HG03442 (cell line): ENCODE measurements at regions not wholly inside any gene's neighbourhood (a gene's known extent, or its start where the extent isn't known, plus 50 kb on each side); places are given as distances from the start of the nearest gene placed in this dataset.
A peak's percentile ranks its signal among the peaks of the same experiment; 100 is the strongest.
"Not testable (repeated sequence)": the region's sequence is repeated elsewhere in the genome, so short reads cannot be mapped to it uniquely, and the experiment has no call there.

Experiments
- ATAC-seq: cut with Tn5 transposase; IDR thresholded peaks from one replicate; pipeline ENCODE4 v1.9.1; 2021; ENCODE audit warnings: mild to moderate bottlenecking, moderate library complexity; ENCODE audit not compliant: unreplicated experiment

GRCh38 chr1:69055194-69055593, 512.5 kb upstream of the LRRC7 start:
- ATAC-seq: peak; percentile 85

- no peak for ATAC-seq
Observed at GRCh38 chr1:69058454-69058853, 509.3 kb upstream of the LRRC7 start.

- peak; percentile 53 for ATAC-seq
Observed at GRCh38 chr1:69070660-69071373, 496.9 kb upstream of the LRRC7 start.

GRCh38 chr1:69073176-69073575, 494.5 kb upstream of the LRRC7 start:
- ATAC-seq: no peak

GRCh38 chr1:69076631-69077030, 491.1 kb upstream of the LRRC7 start:
- no peak for ATAC-seq

- no peak for ATAC-seq
Observed at GRCh38 chr1:69077198-69077597, 490.5 kb upstream of the LRRC7 start.

GRCh38 chr1:69077633-69078032, 490.1 kb upstream of the LRRC7 start:
- no peak for ATAC-seq

- no peak for ATAC-seq
Observed at GRCh38 chr1:69081668-69082067, 486.1 kb upstream of the LRRC7 start.

- no peak for ATAC-seq
Observed at GRCh38 chr1:69082312-69082711, 485.4 kb upstream of the LRRC7 start.

GRCh38 chr1:69086148-69086547, 481.6 kb upstream of the LRRC7 start:
- ATAC-seq: no peak

- ATAC-seq: no peak
Observed at GRCh38 chr1:69088571-69088970, 479.2 kb upstream of the LRRC7 start.

- no peak for ATAC-seq
Observed at GRCh38 chr1:69090170-69090569, 477.6 kb upstream of the LRRC7 start.

- no peak for ATAC-seq
Observed at GRCh38 chr1:69090752-69091151, 477.0 kb upstream of the LRRC7 start.

GRCh38 chr1:69102058-69102457, 465.7 kb upstream of the LRRC7 start:
- not testable (repeated sequence) for ATAC-seq

GRCh38 chr1:69103213-69103612, 464.5 kb upstream of the LRRC7 start:
- no peak for ATAC-seq

GRCh38 chr1:69103705-69104385, 463.9 kb upstream of the LRRC7 start:
- ATAC-seq: no peak

- no peak for ATAC-seq
Observed at GRCh38 chr1:69104894-69105293, 462.8 kb upstream of the LRRC7 start.

GRCh38 chr1:69109277-69109676, 458.4 kb upstream of the LRRC7 start:
- no peak for ATAC-seq

- no peak for ATAC-seq
Observed at GRCh38 chr1:69110851-69111250, 456.9 kb upstream of the LRRC7 start.

- not testable (repeated sequence) for ATAC-seq
Observed at GRCh38 chr1:69120126-69120741, 447.5 kb upstream of the LRRC7 start.

- ATAC-seq: no peak
Observed at GRCh38 chr1:69120817-69121216, 446.9 kb upstream of the LRRC7 start.

- ATAC-seq: no peak
Observed at GRCh38 chr1:69121723-69122122, 446.0 kb upstream of the LRRC7 start.
